GM12878 (cell line): ENCODE measurements at regions not wholly inside any gene's neighbourhood (a gene's known extent, or its start where the extent isn't known, plus 50 kb on each side); places are given as distances from the start of the nearest gene placed in this dataset.

Source experiments
- BACH1 ChIP-seq: fragments of 450-650 bp; IDR thresholded peaks from 2 replicates; pipeline ENCODE4 v1.6.1; 2017; ENCODE audit warnings: mild to moderate bottlenecking, borderline replicate concordance
- ESRRA ChIP-seq: IDR thresholded peaks from 2 replicates; pipeline ENCODE4 v1.6.1; 2012; ENCODE audit warnings: mild to moderate bottlenecking, low read length, improper control_type of control experiment
- IKZF2 ChIP-seq, 2 experiments: fragments of 450-650 bp; IDR thresholded peaks; 2 replicates each; pipeline ENCODE4 v1.6.1; 2017; ENCODE audit warnings: mild to moderate bottlenecking in 2 of 2, moderate library complexity in 2 of 2
- MYC ChIP-seq: IDR thresholded peaks from 2 replicates; pipeline ENCODE4 v1.6.1; 2011; ENCODE audit warnings: mild to moderate bottlenecking, low read length, moderate library complexity, inconsistent platforms; ENCODE audit not compliant: insufficient read depth, insufficient replicate concordance, insufficient read length, severe bottlenecking
- PAX5 ChIP-seq: IDR thresholded peaks from 2 replicates; pipeline ENCODE4 v1.6.1; 2011; ENCODE audit warnings: low read depth, low read length, borderline replicate concordance
- POLR2AphosphoS5 ChIP-seq: IDR thresholded peaks from 2 replicates; pipeline ENCODE4 v1.6.1; 2011; ENCODE audit warnings: mild to moderate bottlenecking, low read length, inconsistent platforms
- POU2F2 ChIP-seq: IDR thresholded peaks from 3 replicates; pipeline ENCODE4 v1.6.1; 2011; ENCODE audit warnings: low read depth, mild to moderate bottlenecking, low read length, borderline replicate concordance
- RBBP5 ChIP-seq: fragments of 200-600 bp; sonication (generic); conservative IDR thresholded peaks from 2 replicates; pipeline ENCODE4 v1.6.1; 2016
- STAT1 ChIP-seq: fragments of 450-650 bp; conservative IDR thresholded peaks from 2 replicates; pipeline ENCODE4 v1.6.1; 2014; ENCODE audit warnings: antibody characterized with exemption, mild to moderate bottlenecking
- TCF7 ChIP-seq: IDR thresholded peaks from 2 replicates; pipeline ENCODE4 v1.6.1; 2014; ENCODE audit warnings: antibody characterized with exemption, borderline replicate concordance
- YY1 ChIP-seq: IDR thresholded peaks from 2 replicates; pipeline ENCODE4 v1.6.1; 2011; ENCODE audit warnings: low read depth, mild to moderate bottlenecking, low read length
- ZNF384 ChIP-seq: IDR thresholded peaks from 2 replicates; pipeline ENCODE4 v1.6.1; 2012; ENCODE audit warnings: low read depth, mild to moderate bottlenecking, low read length, improper control_type of control experiment, borderline replicate concordance
- TF ChIP-seq, protein P1 (sequence below): fragments of 450-650 bp; IDR thresholded peaks from 2 replicates; pipeline ENCODE4 v1.6.1; 2016; ENCODE audit warnings: mild to moderate bottlenecking, moderate library complexity, borderline replicate concordance

GRCh38 chr16:48680881-48681280, 70.9 kb upstream of the N4BP1 start (continued):
- TF ChIP-seq ESRRA (no peak), ZNF384 (no peak), YY1 (no peak), STAT1 (no peak), RBBP5 (no peak), BACH1 (no peak), TCF7 (no peak), POLR2AphosphoS5 (no peak), POU2F2 (no peak), IKZF2 (IDR thresholded peaks at IDR 0.05) (no peak), PAX5 (no peak), MYC (no peak)
- TF ChIP-seq, protein P1, sequence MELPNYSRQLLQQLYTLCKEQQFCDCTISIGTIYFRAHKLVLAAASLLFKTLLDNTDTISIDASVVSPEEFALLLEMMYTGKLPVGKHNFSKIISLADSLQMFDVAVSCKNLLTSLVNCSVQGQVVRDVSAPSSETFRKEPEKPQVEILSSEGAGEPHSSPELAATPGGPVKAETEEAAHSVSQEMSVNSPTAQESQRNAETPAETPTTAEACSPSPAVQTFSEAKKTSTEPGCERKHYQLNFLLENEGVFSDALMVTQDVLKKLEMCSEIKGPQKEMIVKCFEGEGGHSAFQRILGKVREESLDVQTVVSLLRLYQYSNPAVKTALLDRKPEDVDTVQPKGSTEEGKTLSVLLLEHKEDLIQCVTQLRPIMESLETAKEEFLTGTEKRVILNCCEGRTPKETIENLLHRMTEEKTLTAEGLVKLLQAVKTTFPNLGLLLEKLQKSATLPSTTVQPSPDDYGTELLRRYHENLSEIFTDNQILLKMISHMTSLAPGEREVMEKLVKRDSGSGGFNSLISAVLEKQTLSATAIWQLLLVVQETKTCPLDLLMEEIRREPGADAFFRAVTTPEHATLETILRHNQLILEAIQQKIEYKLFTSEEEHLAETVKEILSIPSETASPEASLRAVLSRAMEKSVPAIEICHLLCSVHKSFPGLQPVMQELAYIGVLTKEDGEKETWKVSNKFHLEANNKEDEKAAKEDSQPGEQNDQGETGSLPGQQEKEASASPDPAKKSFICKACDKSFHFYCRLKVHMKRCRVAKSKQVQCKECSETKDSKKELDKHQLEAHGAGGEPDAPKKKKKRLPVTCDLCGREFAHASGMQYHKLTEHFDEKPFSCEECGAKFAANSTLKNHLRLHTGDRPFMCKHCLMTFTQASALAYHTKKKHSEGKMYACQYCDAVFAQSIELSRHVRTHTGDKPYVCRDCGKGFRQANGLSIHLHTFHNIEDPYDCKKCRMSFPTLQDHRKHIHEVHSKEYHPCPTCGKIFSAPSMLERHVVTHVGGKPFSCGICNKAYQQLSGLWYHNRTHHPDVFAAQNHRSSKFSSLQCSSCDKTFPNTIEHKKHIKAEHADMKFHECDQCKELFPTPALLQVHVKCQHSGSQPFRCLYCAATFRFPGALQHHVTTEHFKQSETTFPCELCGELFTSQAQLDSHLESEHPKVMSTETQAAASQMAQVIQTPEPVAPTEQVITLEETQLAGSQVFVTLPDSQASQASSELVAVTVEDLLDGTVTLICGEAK, result no peak
